ENCODE measurements at regions not wholly inside any gene's neighbourhood (a gene's known extent, or its start where the extent isn't known, plus 50 kb on each side); places are given as distances from the start of the nearest gene placed in this dataset.

GRCh38 chr12:39499296-39499695 is 56.4 kb upstream of the KIF21A start:
- ATAC-seq (no peak), DNase-seq (no peak)
- intact Hi-C loops (cut with micrococcal nuclease), result no loop called here
- H3F3A ChIP-seq (ENCODE audit: low read length, unreplicated experiment), result no peaks in the 10 kb centered on the region
- H3K36me3 ChIP-seq (ENCODE audit: low read depth, low read length), result no peaks in the 10 kb centered on the region
- POLR2A ChIA-PET (ENCODE audit: unreplicated experiment), result no interaction called here
- H3K9me2 ChIP-seq (replicated peaks; ENCODE audit: low read length), result 0 out of 2 replicates have a peak, but pooled peaks cover 7% of the 10 kb centered on the region
- TF ChIP-seq, protein P1, sequence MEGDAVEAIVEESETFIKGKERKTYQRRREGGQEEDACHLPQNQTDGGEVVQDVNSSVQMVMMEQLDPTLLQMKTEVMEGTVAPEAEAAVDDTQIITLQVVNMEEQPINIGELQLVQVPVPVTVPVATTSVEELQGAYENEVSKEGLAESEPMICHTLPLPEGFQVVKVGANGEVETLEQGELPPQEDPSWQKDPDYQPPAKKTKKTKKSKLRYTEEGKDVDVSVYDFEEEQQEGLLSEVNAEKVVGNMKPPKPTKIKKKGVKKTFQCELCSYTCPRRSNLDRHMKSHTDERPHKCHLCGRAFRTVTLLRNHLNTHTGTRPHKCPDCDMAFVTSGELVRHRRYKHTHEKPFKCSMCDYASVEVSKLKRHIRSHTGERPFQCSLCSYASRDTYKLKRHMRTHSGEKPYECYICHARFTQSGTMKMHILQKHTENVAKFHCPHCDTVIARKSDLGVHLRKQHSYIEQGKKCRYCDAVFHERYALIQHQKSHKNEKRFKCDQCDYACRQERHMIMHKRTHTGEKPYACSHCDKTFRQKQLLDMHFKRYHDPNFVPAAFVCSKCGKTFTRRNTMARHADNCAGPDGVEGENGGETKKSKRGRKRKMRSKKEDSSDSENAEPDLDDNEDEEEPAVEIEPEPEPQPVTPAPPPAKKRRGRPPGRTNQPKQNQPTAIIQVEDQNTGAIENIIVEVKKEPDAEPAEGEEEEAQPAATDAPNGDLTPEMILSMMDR (conservative IDR thresholded peaks at IDR 0.05; ENCODE audit: low read depth, low read length), result no peak
- TF ChIP-seq EZH2 (IDR thresholded peaks at IDR 0.05; ENCODE audit: low read length, unreplicated experiment) (no peak), EZH2phosphoT487 (IDR thresholded peaks at IDR 0.05; ENCODE audit: borderline replicate concordance, low read length) (no peak)
- no peak overlapping the region for H2AFZ ChIP-seq (ENCODE audit: low read length)
- H4K20me1 ChIP-seq (ENCODE audit: low read length), result no peaks in the 10 kb centered on the region
- no peaks in the 10 kb centered on the region for H3K79me2 ChIP-seq (ENCODE audit: low read length)
- H3K4me1 ChIP-seq (ENCODE audit: insufficient read depth, low read length), result peaks cover 19% of the 10 kb centered on the region
- CTCF ChIA-PET, result interaction anchor here (0.6 kb wide), 1 partner anchor 86 kb away, joined by 3 read pairs; no protein-coding TSS in a partner anchor
- H3K27ac ChIP-seq (ENCODE audit: low read length), result no peak overlapping the region
- no peak overlapping the region for H3K4me2 ChIP-seq (ENCODE audit: low read length)
- no peak overlapping the region for H3K4me3 ChIP-seq (ENCODE audit: low read length)
- BruUV-seq (replicated peaks), result no TSS peak
- no peaks in the 10 kb centered on the region for H3K9me3 ChIP-seq (ENCODE audit: low read length)
- H3K9ac ChIP-seq (ENCODE audit: low read length), result no peak overlapping the region
- H3K27me3 ChIP-seq (ENCODE audit: low read length), result no peaks in the 10 kb centered on the region
